D721Med (cell line): ENCODE measurements at regions not wholly inside any gene's neighbourhood (a gene's known extent, or its start where the extent isn't known, plus 50 kb on each side); places are given as distances from the start of the nearest gene placed in this dataset.
"Not testable (repeated sequence)": the region's sequence is repeated elsewhere in the genome, so short reads cannot be mapped to it uniquely, and the experiment has no call there.

Experiments used
- DNase-seq: peaks from one replicate; pipeline ENCODE4 v3.0.0; 2011; ENCODE audit warnings: low spot score; ENCODE audit not compliant: insufficient read length
- FAIRE-seq: peaks from 2 replicates; lab custom pipeline; 2011; peaks lifted over from hg19 to GRCh38; lab: Jason Lieb, UNC
- CTCF ChIP-seq: IDR thresholded peaks from 2 replicates; pipeline ENCODE4 v1.5.1; 2012; ENCODE audit warnings: mild to moderate bottlenecking, control low read depth; ENCODE audit not compliant: insufficient read depth; ENCODE audit errors: missing control alignments

GRCh38 chr6:119934816-119935215 lies 585.3 kb upstream of the MAN1A1 start:
- no peak for TF ChIP-seq CTCF
- FAIRE-seq (no peak), DNase-seq (no peak)

- FAIRE-seq (no peak), DNase-seq (no peak)
- no peak for TF ChIP-seq CTCF
Measured at GRCh38 chr6:119929121-119929520, 579.6 kb upstream of the MAN1A1 start.

- FAIRE-seq, DNase-seq: not testable (repeated sequence)
Measured at GRCh38 chr6:119924888-119925287, 575.3 kb upstream of the MAN1A1 start.

GRCh38 chr6:119922814-119923213 lies 573.3 kb upstream of the MAN1A1 start:
- TF ChIP-seq CTCF: no peak
- FAIRE-seq: no peak
- no peak for DNase-seq

GRCh38 chr6:119921491-119922010 lies 572.0 kb upstream of the MAN1A1 start:
- FAIRE-seq (no peak), DNase-seq (no peak)
- TF ChIP-seq CTCF: no peak

GRCh38 chr6:119917186-119917585 lies 567.6 kb upstream of the MAN1A1 start:
- DNase-seq: no peak
- FAIRE-seq: no peak
- TF ChIP-seq CTCF: no peak

- no peak for FAIRE-seq
- DNase-seq: no peak
Measured at GRCh38 chr6:119915971-119916370, 566.4 kb upstream of the MAN1A1 start.

More at GRCh38 chr6:119915971-119916370, 566.4 kb upstream of the MAN1A1 start:
- no peak for TF ChIP-seq CTCF
